ENCODE measurements at regions not wholly inside any gene's neighbourhood (a gene's known extent, or its start where the extent isn't known, plus 50 kb on each side); places are given as distances from the start of the nearest gene placed in this dataset.

DNA sequence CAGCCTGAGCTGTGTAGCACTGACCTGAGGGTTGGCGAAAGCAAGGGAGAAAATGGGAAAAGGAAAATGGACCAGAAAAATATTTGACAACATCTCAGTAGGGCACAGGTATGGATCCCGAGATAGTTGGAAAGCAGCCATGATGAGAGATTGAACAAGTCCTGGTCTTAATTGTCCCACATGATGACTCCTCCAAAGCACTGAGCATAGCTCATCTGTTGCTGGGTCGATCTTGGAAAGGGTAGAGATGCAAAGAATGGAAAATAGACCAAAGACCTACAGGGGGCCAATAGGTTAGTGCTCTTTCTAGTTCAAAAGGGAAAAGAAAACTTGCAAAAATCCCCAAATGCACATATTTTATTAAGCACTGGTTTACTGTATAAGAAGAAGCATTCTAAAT lies 251.9 kb downstream of the SEC23A start:
- in situ Hi-C loops (cut with HindIII; ENCODE audit: low pct_unique_long_range_greater_than_20kb, low sequenced_read_pairs) (no loop called here), intact Hi-C loops (cut with micrococcal nuclease; ENCODE audit: unreplicated experiment) (no loop called here)
- DNase-seq (ENCODE audit: low read depth, low spot score) (no peak), ATAC-seq (no peak)
- Histone ChIP-seq H3K9me3 (ENCODE audit: control insufficient read depth, insufficient read depth, low read depth, low read length) (no peaks in the 10 kb centered on the region), H3K27me3 (ENCODE audit: control insufficient read depth, insufficient read depth, low read length) (no peaks in the 10 kb centered on the region), H3K4me1 (ENCODE audit: control insufficient read depth, insufficient read depth, low read length) (no peaks in the 10 kb centered on the region), H3K27ac (ENCODE audit: low read length) (no peak overlapping the region), H3K4me3 (ENCODE audit: low read depth in 2 of 2, low read length in 2 of 2) (no peak overlapping the region), H3K36me3 (ENCODE audit: control insufficient read depth, insufficient read depth, low read length) (no peaks in the 10 kb centered on the region; the same call in 1 of the 2 replicates)
- ChIA-PET CTCF (no interaction called here), POLR2A (no interaction called here)
- TF ChIP-seq SIN3A (IDR thresholded peaks at IDR 0.05; ENCODE audit: borderline replicate concordance, insufficient read depth, low read depth, low read length), result no peak
- TF ChIP-seq, protein P1, sequence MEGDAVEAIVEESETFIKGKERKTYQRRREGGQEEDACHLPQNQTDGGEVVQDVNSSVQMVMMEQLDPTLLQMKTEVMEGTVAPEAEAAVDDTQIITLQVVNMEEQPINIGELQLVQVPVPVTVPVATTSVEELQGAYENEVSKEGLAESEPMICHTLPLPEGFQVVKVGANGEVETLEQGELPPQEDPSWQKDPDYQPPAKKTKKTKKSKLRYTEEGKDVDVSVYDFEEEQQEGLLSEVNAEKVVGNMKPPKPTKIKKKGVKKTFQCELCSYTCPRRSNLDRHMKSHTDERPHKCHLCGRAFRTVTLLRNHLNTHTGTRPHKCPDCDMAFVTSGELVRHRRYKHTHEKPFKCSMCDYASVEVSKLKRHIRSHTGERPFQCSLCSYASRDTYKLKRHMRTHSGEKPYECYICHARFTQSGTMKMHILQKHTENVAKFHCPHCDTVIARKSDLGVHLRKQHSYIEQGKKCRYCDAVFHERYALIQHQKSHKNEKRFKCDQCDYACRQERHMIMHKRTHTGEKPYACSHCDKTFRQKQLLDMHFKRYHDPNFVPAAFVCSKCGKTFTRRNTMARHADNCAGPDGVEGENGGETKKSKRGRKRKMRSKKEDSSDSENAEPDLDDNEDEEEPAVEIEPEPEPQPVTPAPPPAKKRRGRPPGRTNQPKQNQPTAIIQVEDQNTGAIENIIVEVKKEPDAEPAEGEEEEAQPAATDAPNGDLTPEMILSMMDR (IDR thresholded peaks at IDR 0.05), result no peak
- TF ChIP-seq TCF7L2 (IDR thresholded peaks at IDR 0.05; ENCODE audit: low read depth, low read length), result no peak
- TF ChIP-seq, protein P2, sequence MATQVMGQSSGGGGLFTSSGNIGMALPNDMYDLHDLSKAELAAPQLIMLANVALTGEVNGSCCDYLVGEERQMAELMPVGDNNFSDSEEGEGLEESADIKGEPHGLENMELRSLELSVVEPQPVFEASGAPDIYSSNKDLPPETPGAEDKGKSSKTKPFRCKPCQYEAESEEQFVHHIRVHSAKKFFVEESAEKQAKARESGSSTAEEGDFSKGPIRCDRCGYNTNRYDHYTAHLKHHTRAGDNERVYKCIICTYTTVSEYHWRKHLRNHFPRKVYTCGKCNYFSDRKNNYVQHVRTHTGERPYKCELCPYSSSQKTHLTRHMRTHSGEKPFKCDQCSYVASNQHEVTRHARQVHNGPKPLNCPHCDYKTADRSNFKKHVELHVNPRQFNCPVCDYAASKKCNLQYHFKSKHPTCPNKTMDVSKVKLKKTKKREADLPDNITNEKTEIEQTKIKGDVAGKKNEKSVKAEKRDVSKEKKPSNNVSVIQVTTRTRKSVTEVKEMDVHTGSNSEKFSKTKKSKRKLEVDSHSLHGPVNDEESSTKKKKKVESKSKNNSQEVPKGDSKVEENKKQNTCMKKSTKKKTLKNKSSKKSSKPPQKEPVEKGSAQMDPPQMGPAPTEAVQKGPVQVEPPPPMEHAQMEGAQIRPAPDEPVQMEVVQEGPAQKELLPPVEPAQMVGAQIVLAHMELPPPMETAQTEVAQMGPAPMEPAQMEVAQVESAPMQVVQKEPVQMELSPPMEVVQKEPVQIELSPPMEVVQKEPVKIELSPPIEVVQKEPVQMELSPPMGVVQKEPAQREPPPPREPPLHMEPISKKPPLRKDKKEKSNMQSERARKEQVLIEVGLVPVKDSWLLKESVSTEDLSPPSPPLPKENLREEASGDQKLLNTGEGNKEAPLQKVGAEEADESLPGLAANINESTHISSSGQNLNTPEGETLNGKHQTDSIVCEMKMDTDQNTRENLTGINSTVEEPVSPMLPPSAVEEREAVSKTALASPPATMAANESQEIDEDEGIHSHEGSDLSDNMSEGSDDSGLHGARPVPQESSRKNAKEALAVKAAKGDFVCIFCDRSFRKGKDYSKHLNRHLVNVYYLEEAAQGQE (IDR thresholded peaks at IDR 0.05; ENCODE audit: insufficient read depth in 1 of 2, low read depth in 2 of 2, low read length in 1 of 2), result no peak
- no peak for TF ChIP-seq POLR2AphosphoS5 (IDR thresholded peaks at IDR 0.05; ENCODE audit: low read depth, low read length)
- BruUV-seq (replicated peaks), result no TSS peak

DNA sequence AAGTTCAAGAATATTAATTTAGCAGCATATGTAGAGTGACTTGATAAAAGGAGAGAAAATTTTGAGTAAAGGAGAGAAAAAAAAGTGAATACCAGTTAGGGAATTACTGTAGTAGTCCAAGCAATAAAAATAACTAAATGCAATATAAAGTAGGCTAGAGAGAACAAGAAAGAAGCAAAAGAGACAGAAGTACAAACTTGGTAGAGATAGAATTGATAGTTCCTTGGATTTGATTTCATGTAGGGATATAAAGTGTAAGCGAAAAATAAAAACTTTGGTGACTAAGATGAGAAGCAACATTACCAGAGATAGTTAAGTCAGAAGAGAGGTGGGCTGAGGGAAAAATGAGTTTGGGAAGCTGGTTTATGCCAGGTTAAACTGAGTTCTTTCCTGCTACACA lies 252.4 kb downstream of the SEC23A start:
- POLR2A ChIA-PET, result no interaction called here

More for the DNA sequence above, 252.4 kb downstream of the SEC23A start:
- no TSS peak for BruUV-seq (replicated peaks)
- Histone ChIP-seq H3K36me3 (ENCODE audit: control insufficient read depth, insufficient read depth, low read length) (no peaks in the 10 kb centered on the region), H3K4me1 (ENCODE audit: control insufficient read depth, insufficient read depth, low read length) (no peaks in the 10 kb centered on the region), H3K27me3 (ENCODE audit: control insufficient read depth, insufficient read depth, low read length) (no peaks in the 10 kb centered on the region), H3K9me3 (ENCODE audit: control insufficient read depth, insufficient read depth, low read depth, low read length) (no peaks in the 10 kb centered on the region), H3K27ac (ENCODE audit: low read length) (no peak overlapping the region), H3K4me3 (ENCODE audit: low read depth in 2 of 2, low read length in 2 of 2) (no peak overlapping the region)
- TF ChIP-seq, protein P1 (IDR thresholded peaks at IDR 0.05), result no peak
- no peak for TF ChIP-seq TCF7L2 (IDR thresholded peaks at IDR 0.05; ENCODE audit: low read depth, low read length)
- TF ChIP-seq, protein P2 (IDR thresholded peaks at IDR 0.05; ENCODE audit: insufficient read depth in 1 of 2, low read depth in 2 of 2, low read length in 1 of 2), result no peak
- TF ChIP-seq POLR2AphosphoS5 (IDR thresholded peaks at IDR 0.05; ENCODE audit: low read depth, low read length), result no peak
- no peak for TF ChIP-seq SIN3A (IDR thresholded peaks at IDR 0.05; ENCODE audit: borderline replicate concordance, insufficient read depth, low read depth, low read length)
- intact Hi-C loops (cut with micrococcal nuclease; ENCODE audit: unreplicated experiment), result no loop called here
- in situ Hi-C loops (cut with HindIII; ENCODE audit: low pct_unique_long_range_greater_than_20kb, low sequenced_read_pairs), result no loop called here
- CTCF ChIA-PET, result no interaction called here
- no peak for ATAC-seq
- DNase-seq (ENCODE audit: low read depth, low spot score), result no peak

Data from Panc1 (cell line).